Posterior cingulate gyrus (tissue), 11 donors: ENCODE measurements at regions not wholly inside any gene's neighbourhood (a gene's known extent, or its start where the extent isn't known, plus 50 kb on each side); places are given as distances from the start of the nearest gene placed in this dataset.

ENCODE experiments used
- DNase-seq, 10 donors: peaks; one replicate each; pipeline versions ENCODE4 v3.0.0 to v3.0.0-alpha.2; 2020 to 2021; ENCODE audit warnings: mixed read lengths in 3 of 10
- intact Hi-C: fragments of 100-400 bp; cut with DNase I; formaldehyde crosslinking; loops from one replicate; pipeline ENCODE4 v1.15.1; 2023

- intact Hi-C loops = no loop called here
- no peak for DNase-seq
Measured at GRCh38 chr18:56060967-56061541, 473.1 kb upstream of the TCF4 start.

GRCh38 chr18:56052202-56052601 is 464.2 kb upstream of the TCF4 start:
- no peak for DNase-seq
- intact Hi-C loops = no loop called here

- intact Hi-C loops = loop anchor here (5.0 to 10.0 kb wide), 3 partner anchors 47 to 341 kb away; no protein-coding TSS in a partner anchor
Measured at GRCh38 chr18:56044239-56044638, 456.2 kb upstream of the TCF4 start.

GRCh38 chr18:56043641-56044061 is 455.7 kb upstream of the TCF4 start:
- intact Hi-C loops = loop anchor here (5.0 to 10.0 kb wide), 3 partner anchors 46 to 341 kb away; no protein-coding TSS in a partner anchor
- DNase-seq = peak; percentile 68 to 98 (median 86)

More at GRCh38 chr18:56044239-56044638, 456.2 kb upstream of the TCF4 start:
- DNase-seq = no peak

- DNase-seq = no peak
- intact Hi-C loops = loop anchor here (5.0 to 10.0 kb wide), 3 partner anchors 46 to 342 kb away; no protein-coding TSS in a partner anchor
Measured at GRCh38 chr18:56042915-56043536, 455.0 kb upstream of the TCF4 start.

- intact Hi-C loops = no loop called here
- no peak for DNase-seq
Measured at GRCh38 chr18:56038171-56039030, 450.4 kb upstream of the TCF4 start.

GRCh38 chr18:56036741-56037140 is 448.7 kb upstream of the TCF4 start:
- no peak for DNase-seq
- intact Hi-C loops = no loop called here

GRCh38 chr18:56035546-56035945 is 447.6 kb upstream of the TCF4 start:
- intact Hi-C loops = no loop called here

GRCh38 chr18:56034949-56035348 is 447.0 kb upstream of the TCF4 start:
- intact Hi-C loops = no loop called here

More at GRCh38 chr18:56035546-56035945, 447.6 kb upstream of the TCF4 start:
- DNase-seq = no peak

GRCh38 chr18:56030060-56030459 is 442.1 kb upstream of the TCF4 start:
- DNase-seq = no peak
- intact Hi-C loops = no loop called here

More at GRCh38 chr18:56034949-56035348, 447.0 kb upstream of the TCF4 start:
- no peak for DNase-seq

- intact Hi-C loops = no loop called here
- no peak for DNase-seq
Measured at GRCh38 chr18:56028514-56028913, 440.5 kb upstream of the TCF4 start.

GRCh38 chr18:56026509-56026908 is 438.5 kb upstream of the TCF4 start:
- intact Hi-C loops = no loop called here
- DNase-seq = no peak

GRCh38 chr18:56021809-56022195 is 433.8 kb upstream of the TCF4 start:
- no peak for DNase-seq
- intact Hi-C loops = no loop called here

- intact Hi-C loops = no loop called here
- no peak for DNase-seq
Measured at GRCh38 chr18:56021136-56021808, 433.3 kb upstream of the TCF4 start.

- DNase-seq = no peak
- intact Hi-C loops = no loop called here
Measured at GRCh38 chr18:56019908-56020307, 431.9 kb upstream of the TCF4 start.

GRCh38 chr18:56019156-56019555 is 431.2 kb upstream of the TCF4 start:
- intact Hi-C loops = no loop called here

GRCh38 chr18:56009411-56009810 is 421.4 kb upstream of the TCF4 start:
- intact Hi-C loops = no loop called here
- DNase-seq = no peak

More at GRCh38 chr18:56019156-56019555, 431.2 kb upstream of the TCF4 start:
- DNase-seq = no peak

- DNase-seq = no peak
Measured at GRCh38 chr18:56003720-56004088, 415.7 kb upstream of the TCF4 start.

GRCh38 chr18:56003009-56003719 is 415.2 kb upstream of the TCF4 start:
- intact Hi-C loops = no loop called here
- no peak for DNase-seq

More at GRCh38 chr18:56003720-56004088, 415.7 kb upstream of the TCF4 start:
- intact Hi-C loops = no loop called here

- intact Hi-C loops = no loop called here
- no peak for DNase-seq
Measured at GRCh38 chr18:56001576-56001975, 413.6 kb upstream of the TCF4 start.
